Fibroblast of lung (primary cell): ENCODE measurements at regions not wholly inside any gene's neighbourhood (a gene's known extent, or its start where the extent isn't known, plus 50 kb on each side); places are given as distances from the start of the nearest gene placed in this dataset.

Source experiments
- DNase-seq, 2 donors: peaks; one replicate each; pipeline versions ENCODE4 v3.0.0 to v3.0.0-alpha.2; 2010; ENCODE audit warnings: low read depth in 2 of 2
- H2AFZ ChIP-seq: 2 replicates; pipeline ENCODE4 v1.5.1; 2012; ENCODE audit warnings: low read length, control low read depth, inconsistent platforms
- H3K27ac ChIP-seq: 2 replicates; pipeline ENCODE4 v1.5.1; 2011; ENCODE audit warnings: low read length, control low read depth; ENCODE audit not compliant: insufficient read depth
- H3K27me3 ChIP-seq: 2 replicates; pipeline ENCODE4 v1.5.1; 2011; ENCODE audit warnings: mild to moderate bottlenecking, low read length; ENCODE audit not compliant: control insufficient read depth, insufficient read depth
- H3K36me3 ChIP-seq: 2 replicates; pipeline ENCODE4 v1.5.1; 2011; ENCODE audit warnings: low read length; ENCODE audit not compliant: control insufficient read depth, insufficient read depth
- H3K4me1 ChIP-seq: 2 replicates; pipeline ENCODE4 v1.5.1; 2011; ENCODE audit warnings: low read length; ENCODE audit not compliant: control insufficient read depth, insufficient read depth; ENCODE audit errors: extremely low read depth
- H3K4me2 ChIP-seq: 2 replicates; pipeline ENCODE4 v1.5.1; 2011; ENCODE audit warnings: low read length, control low read depth; ENCODE audit not compliant: insufficient read depth; ENCODE audit errors: extremely low read depth
- H3K4me3 ChIP-seq, 4 experiments: fragments of 200-600 bp in 1 of 4; sonication (generic) in 1 of 4; replicated peaks in 1 of 4; 2 replicates each; pipeline ENCODE4 v1.5.1; 2011 to 2016; ENCODE audit warnings: low read length in 4 of 4, low read depth in 3 of 4, mild to moderate bottlenecking in 3 of 4, control low read depth in 2 of 4, inconsistent platforms in 1 of 4, mixed read lengths in 1 of 4; ENCODE audit not compliant: insufficient read depth in 1 of 4; ENCODE audit errors: control extremely low read depth in 1 of 4
- H3K79me2 ChIP-seq: 2 replicates; pipeline ENCODE4 v1.5.1; 2012; ENCODE audit warnings: mild to moderate bottlenecking, low read length, inconsistent platforms; ENCODE audit not compliant: control insufficient read depth, insufficient read depth
- H3K9ac ChIP-seq: 2 replicates; pipeline ENCODE4 v1.5.1; 2011; ENCODE audit warnings: mild to moderate bottlenecking, low read length, control low read depth; ENCODE audit not compliant: insufficient read depth
- H3K9me3 ChIP-seq: 2 replicates; pipeline ENCODE4 v1.5.1; 2012; ENCODE audit warnings: low read depth, low read length; ENCODE audit not compliant: control insufficient read depth, insufficient read depth
- H4K20me1 ChIP-seq: 2 replicates; pipeline ENCODE4 v1.5.1; 2011; ENCODE audit warnings: low read length; ENCODE audit not compliant: control insufficient read depth, insufficient read depth; ENCODE audit errors: extremely low read depth
- CTCF ChIP-seq, 2 donors: IDR thresholded peaks in 1 of 2; conservative IDR thresholded peaks in 1 of 2; 1 replicate in 1 of 2; 2 replicates in 1 of 2; pipeline ENCODE4 v1.5.1; 2011 to 2012; ENCODE audit warnings: low read length in 2 of 2, control low read depth in 1 of 2, inconsistent platforms in 1 of 2, low read depth in 1 of 2, mild to moderate bottlenecking in 1 of 2
- EZH2 ChIP-seq: IDR thresholded peaks from 2 replicates; pipeline ENCODE4 v1.5.1; 2012; ENCODE audit warnings: low read length, control low read depth, mild to moderate bottlenecking; ENCODE audit errors: missing control alignments

GRCh38 chr10:56255298-56255697, 105.8 kb downstream of the ZWINT start:
- Histone ChIP-seq H3K4me2 (no peak overlapping the region), H3K9me3 (no peaks in the 10 kb centered on the region), H4K20me1 (no peaks in the 10 kb centered on the region), H3K79me2 (no peaks in the 10 kb centered on the region), H3K4me3 (no peak overlapping the region), H3K4me1 (no peaks in the 10 kb centered on the region), H3K36me3 (no peaks in the 10 kb centered on the region), H3K9ac (no peak overlapping the region), H3K27me3 (no peaks in the 10 kb centered on the region), H2AFZ (no peak overlapping the region), H3K27ac (no peak overlapping the region)
- TF ChIP-seq CTCF (conservative IDR thresholded peaks at IDR 0.05 in 1 of 2, IDR thresholded peaks at IDR 0.05 in 1 of 2; ENCODE audit: low read depth in 1 of 2, low read length in 2 of 2) (no peak), EZH2 (no peak)
- no peak for DNase-seq

GRCh38 chr10:56240471-56240870, 120.6 kb downstream of the ZWINT start:
- TF ChIP-seq EZH2 (no peak), CTCF (conservative IDR thresholded peaks at IDR 0.05 in 1 of 2, IDR thresholded peaks at IDR 0.05 in 1 of 2; ENCODE audit: low read depth in 1 of 2, low read length in 2 of 2) (no peak)

GRCh38 chr10:56231436-56231835, 129.6 kb downstream of the ZWINT start:
- TF ChIP-seq EZH2 = no peak
- no peak for TF ChIP-seq CTCF (conservative IDR thresholded peaks at IDR 0.05 in 1 of 2, IDR thresholded peaks at IDR 0.05 in 1 of 2; ENCODE audit: low read depth in 1 of 2, low read length in 2 of 2)
- H3K9ac ChIP-seq = no peak overlapping the region
- no peaks in the 10 kb centered on the region for H3K27me3 ChIP-seq
- no peak overlapping the region for H3K4me3 ChIP-seq
- DNase-seq = no peak
- no peaks in the 10 kb centered on the region for H4K20me1 ChIP-seq
- no peak overlapping the region for H3K27ac ChIP-seq
- no peaks in the 10 kb centered on the region for H3K79me2 ChIP-seq
- no peak overlapping the region for H2AFZ ChIP-seq
- H3K4me1 ChIP-seq = no peaks in the 10 kb centered on the region
- H3K36me3 ChIP-seq = no peaks in the 10 kb centered on the region
- no peaks in the 10 kb centered on the region for H3K9me3 ChIP-seq
- H3K4me2 ChIP-seq = no peak overlapping the region

More at GRCh38 chr10:56240471-56240870, 120.6 kb downstream of the ZWINT start:
- no peak for DNase-seq
- H2AFZ ChIP-seq = no peak overlapping the region
- no peaks in the 10 kb centered on the region for H3K9me3 ChIP-seq
- no peaks in the 10 kb centered on the region for H3K79me2 ChIP-seq
- H4K20me1 ChIP-seq = no peaks in the 10 kb centered on the region
- no peak overlapping the region for H3K4me3 ChIP-seq
- H3K4me1 ChIP-seq = no peaks in the 10 kb centered on the region
- H3K27me3 ChIP-seq = no peaks in the 10 kb centered on the region
- no peak overlapping the region for H3K4me2 ChIP-seq
- no peak overlapping the region for H3K27ac ChIP-seq
- no peak overlapping the region for H3K9ac ChIP-seq
- no peaks in the 10 kb centered on the region for H3K36me3 ChIP-seq
